Body of pancreas (tissue), 4 donors: ENCODE measurements at regions not wholly inside any gene's neighbourhood (a gene's known extent, or its start where the extent isn't known, plus 50 kb on each side); places are given as distances from the start of the nearest gene placed in this dataset.

Experiments used
- ATAC-seq: fragments of 150-250 bp; one replicate; pipeline ENCODE4 v1.9.1; 2016
- DNase-seq, 4 donors: peaks; one replicate each; pipeline ENCODE4 v3.0.0-alpha.2; 2019
- H3K27ac ChIP-seq, 4 donors: fragments of 200-600 bp; sonication (generic); 1 replicate in 3 of 4; 2 replicates in 1 of 4; pipeline versions ENCODE4 v1.5.1 to v1.6.1; 2016 to 2019; ENCODE audit warnings: mild to moderate bottlenecking in 1 of 4, mixed read lengths in 1 of 4, moderate library complexity in 1 of 4
- H3K27me3 ChIP-seq, 2 donors: fragments of 200-600 bp; sonication (generic); one replicate each; pipeline ENCODE4 v1.6.0; 2016; ENCODE audit warnings: mild to moderate bottlenecking in 1 of 2
- H3K36me3 ChIP-seq, 2 donors: fragments of 200-600 bp; sonication (generic); replicated peaks in 1 of 2; 2 replicates each; pipeline ENCODE4 v1.5.1; 2016; ENCODE audit warnings: low read depth in 2 of 2; ENCODE audit not compliant: insufficient read depth in 1 of 2
- H3K4me1 ChIP-seq: fragments of 200-600 bp; sonication (generic); one replicate; pipeline ENCODE4 v1.6.0; 2016
- H3K4me3 ChIP-seq, 2 donors: fragments of 200-600 bp; sonication (generic); 1 replicate in 1 of 2; 2 replicates in 1 of 2; pipeline ENCODE4 v1.5.1; 2016 to 2019
- H3K9me3 ChIP-seq, 3 donors: fragments of 200-600 bp; sonication (generic); 1 replicate in 2 of 3; 2 replicates in 1 of 3; pipeline ENCODE4 v1.5.1; 2016
- POLR2A ChIP-seq, 3 donors: fragments of 450-650 bp; IDR thresholded peaks; one replicate each; pipeline ENCODE4 v1.6.1; 2016; ENCODE audit warnings: antibody characterized with exemption in 3 of 3, mild to moderate bottlenecking in 2 of 3
- WGBS, 2 donors: methylation state at CpG; one replicate each; pipeline ENCODE4 v1.1.5; 2017; 5-methylcytosine and 5-hydroxymethylcytosine counted together
- intact Hi-C: fragments of 100-400 bp; cut with DNase I; formaldehyde crosslinking; loops from one replicate; pipeline ENCODE4 v1.15.1; 2023
- TF ChIP-seq, protein P1 (sequence below), 7 experiments: fragments of 450-650 bp in 4 of 7; fragments of 200-600 bp in 3 of 7; sonication (generic) in 3 of 7; IDR thresholded peaks; one replicate each; pipeline ENCODE4 v1.5.1; 2016 to 2019; ENCODE audit warnings: antibody characterized with exemption in 7 of 7

DNA sequence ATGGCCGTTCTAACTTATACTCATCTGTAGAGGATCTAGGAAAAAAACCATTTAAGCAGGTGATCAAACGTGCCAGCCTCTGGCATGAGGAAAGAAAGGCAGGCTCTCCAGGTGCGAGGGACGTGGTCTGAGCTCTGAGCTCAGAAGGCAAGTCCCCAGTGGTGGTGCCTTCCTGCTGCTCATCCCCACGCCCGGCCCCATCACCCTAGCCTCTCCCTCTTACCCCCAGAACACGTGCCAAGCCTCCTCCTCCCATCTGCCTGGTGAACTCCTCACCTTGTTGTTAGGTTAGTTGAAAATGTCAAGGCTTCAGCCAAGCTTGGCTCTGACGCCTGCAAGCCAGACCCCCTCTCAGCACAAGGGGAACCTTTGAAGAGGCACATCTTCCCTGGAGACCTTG lies 571.2 kb upstream of the MKI67 start:
- no peak overlapping the region for H3K27ac ChIP-seq
- no peaks in the 10 kb centered on the region for H3K9me3 ChIP-seq
- ATAC-seq (no peak), DNase-seq (no peak)
- intact Hi-C loops: no loop called here
- H3K4me1 ChIP-seq: no peaks in the 10 kb centered on the region
- no peak overlapping the region for H3K4me3 ChIP-seq
- no peaks in the 10 kb centered on the region for H3K36me3 ChIP-seq
- WGBS, 2 donors: 48 to 50% methylated on average over 8 of the region's 8 CpGs
- TF ChIP-seq POLR2A (IDR thresholded peaks at IDR 0.05): no peak
- TF ChIP-seq, protein P1, sequence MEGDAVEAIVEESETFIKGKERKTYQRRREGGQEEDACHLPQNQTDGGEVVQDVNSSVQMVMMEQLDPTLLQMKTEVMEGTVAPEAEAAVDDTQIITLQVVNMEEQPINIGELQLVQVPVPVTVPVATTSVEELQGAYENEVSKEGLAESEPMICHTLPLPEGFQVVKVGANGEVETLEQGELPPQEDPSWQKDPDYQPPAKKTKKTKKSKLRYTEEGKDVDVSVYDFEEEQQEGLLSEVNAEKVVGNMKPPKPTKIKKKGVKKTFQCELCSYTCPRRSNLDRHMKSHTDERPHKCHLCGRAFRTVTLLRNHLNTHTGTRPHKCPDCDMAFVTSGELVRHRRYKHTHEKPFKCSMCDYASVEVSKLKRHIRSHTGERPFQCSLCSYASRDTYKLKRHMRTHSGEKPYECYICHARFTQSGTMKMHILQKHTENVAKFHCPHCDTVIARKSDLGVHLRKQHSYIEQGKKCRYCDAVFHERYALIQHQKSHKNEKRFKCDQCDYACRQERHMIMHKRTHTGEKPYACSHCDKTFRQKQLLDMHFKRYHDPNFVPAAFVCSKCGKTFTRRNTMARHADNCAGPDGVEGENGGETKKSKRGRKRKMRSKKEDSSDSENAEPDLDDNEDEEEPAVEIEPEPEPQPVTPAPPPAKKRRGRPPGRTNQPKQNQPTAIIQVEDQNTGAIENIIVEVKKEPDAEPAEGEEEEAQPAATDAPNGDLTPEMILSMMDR (IDR thresholded peaks at IDR 0.05): no peak
- no peaks in the 10 kb centered on the region for H3K27me3 ChIP-seq

DNA sequence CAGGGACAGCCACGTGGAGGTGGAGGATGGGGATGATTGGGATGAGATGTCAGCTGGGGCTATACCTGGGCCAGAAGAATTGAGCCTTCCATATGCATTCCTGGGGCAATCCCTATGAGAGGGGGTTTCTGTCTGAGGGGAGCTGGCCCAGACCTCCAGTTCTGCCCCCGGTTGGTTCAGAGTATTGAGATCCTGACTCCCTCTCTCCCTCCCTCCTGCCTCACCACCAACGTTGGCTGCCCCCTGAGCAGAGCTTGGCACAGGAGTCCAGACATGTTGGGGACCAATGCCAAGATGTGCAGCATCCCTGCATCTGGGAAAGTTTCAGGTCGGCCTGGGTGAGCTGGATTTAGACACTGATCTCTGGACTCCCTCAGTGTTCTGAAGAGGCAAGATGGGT lies 575.2 kb upstream of the MKI67 start:
- H3K27ac ChIP-seq: no peak overlapping the region
- no peak for ATAC-seq
- no peaks in the 10 kb centered on the region for H3K36me3 ChIP-seq
- no peak for DNase-seq
- 27 to 38% methylated on average over 4 of the region's 4 CpGs for WGBS, 2 donors
- H3K4me1 ChIP-seq: no peaks in the 10 kb centered on the region
- no peaks in the 10 kb centered on the region for H3K9me3 ChIP-seq
- no peaks in the 10 kb centered on the region for H3K27me3 ChIP-seq
- TF ChIP-seq, protein P1 (IDR thresholded peaks at IDR 0.05): no peak
- no peak for TF ChIP-seq POLR2A (IDR thresholded peaks at IDR 0.05)
- intact Hi-C loops: no loop called here
- no peak overlapping the region for H3K4me3 ChIP-seq

DNA sequence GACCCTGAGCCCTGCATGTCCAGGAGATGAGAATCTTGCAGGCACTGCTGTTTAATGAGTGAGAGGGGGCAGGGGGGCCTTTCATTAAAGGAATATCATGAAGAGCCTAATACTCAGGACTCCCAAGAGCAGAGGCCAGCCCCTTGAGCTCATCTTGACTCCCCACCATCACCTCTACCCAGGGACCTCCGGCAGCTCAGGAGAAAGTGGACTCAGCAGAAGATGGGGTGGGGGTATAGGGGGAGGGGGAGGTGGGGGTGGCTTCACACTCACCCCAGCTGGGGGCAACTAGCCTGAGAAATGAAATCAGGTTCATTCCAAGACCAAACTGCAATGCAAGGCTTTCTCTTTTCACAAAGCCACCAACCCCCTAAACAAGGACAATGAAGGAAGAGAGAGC lies 575.6 kb upstream of the MKI67 start:
- H3K27ac ChIP-seq: no peak overlapping the region
- no peaks in the 10 kb centered on the region for H3K4me1 ChIP-seq
- no peaks in the 10 kb centered on the region for H3K27me3 ChIP-seq
- H3K9me3 ChIP-seq: no peaks in the 10 kb centered on the region
- no peak for TF ChIP-seq POLR2A (IDR thresholded peaks at IDR 0.05)
- TF ChIP-seq, protein P1 (IDR thresholded peaks at IDR 0.05): no peak
- intact Hi-C loops: no loop called here
- ATAC-seq (no peak), DNase-seq (no peak)
- 73 to 89% methylated on average over 1 of the region's 1 CpG for WGBS, 2 donors
- H3K36me3 ChIP-seq: no peaks in the 10 kb centered on the region
- no peak overlapping the region for H3K4me3 ChIP-seq

DNA sequence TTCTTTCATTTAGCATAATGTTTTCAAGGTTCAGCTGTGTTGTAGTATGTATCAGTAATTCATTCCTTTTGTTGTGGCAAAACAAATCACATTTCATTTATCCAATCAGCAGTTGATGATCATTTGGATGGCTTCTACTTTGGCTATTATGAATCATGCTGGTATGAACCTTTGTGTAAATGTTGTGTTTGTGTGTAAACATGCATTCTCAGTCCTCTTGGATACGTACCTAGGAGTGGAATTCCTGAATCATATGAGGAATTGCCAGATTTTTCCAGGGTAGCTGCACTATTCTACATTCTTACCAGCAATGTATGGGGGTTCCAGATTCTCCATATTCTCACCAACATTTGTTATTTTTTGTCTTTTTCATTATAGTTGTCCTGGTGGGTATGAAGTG lies 578.5 kb upstream of the MKI67 start:
- DNase-seq (no peak), ATAC-seq (no peak)
- Histone ChIP-seq H3K4me3 (no peak overlapping the region), H3K4me1 (no peaks in the 10 kb centered on the region), H3K27me3 (no peaks in the 10 kb centered on the region), H3K9me3 (no peaks in the 10 kb centered on the region), H3K36me3 (no peaks in the 10 kb centered on the region), H3K27ac (no peak overlapping the region)
- intact Hi-C loops: no loop called here
- 31 to 48% methylated on average over 1 of the region's 1 CpG for whole genome bisulfite sequencing, 2 donors
- no peak for TF ChIP-seq POLR2A (IDR thresholded peaks at IDR 0.05)
- TF ChIP-seq, protein P1 (IDR thresholded peaks at IDR 0.05): no peak

DNA sequence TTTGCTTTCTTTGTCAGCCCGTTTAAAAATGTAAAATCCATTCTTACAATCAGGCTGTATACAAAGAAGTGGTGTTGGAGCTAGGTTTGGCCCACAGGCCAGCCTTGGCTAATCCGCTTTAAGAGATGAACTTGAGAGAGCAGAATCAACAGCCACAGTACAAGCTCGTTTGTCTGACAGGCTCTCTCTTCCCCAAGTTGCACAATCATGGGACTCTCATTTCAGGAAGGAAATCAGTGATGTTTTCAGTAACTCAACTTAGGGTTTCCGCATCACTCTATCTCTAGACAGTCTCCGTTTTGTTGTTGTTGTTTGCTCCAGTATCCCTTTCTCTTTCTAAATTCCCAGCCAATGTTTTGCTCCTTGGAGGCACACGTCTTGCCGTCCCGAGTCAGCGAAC lies 582.0 kb upstream of the MKI67 start:
- WGBS, 2 donors: 65 to 71% methylated on average over 9 of the region's 9 CpGs
- ATAC-seq (no peak), DNase-seq (no peak)
- H3K27ac ChIP-seq: no peak overlapping the region
- no peaks in the 10 kb centered on the region for H3K27me3 ChIP-seq
- no peaks in the 10 kb centered on the region for H3K9me3 ChIP-seq
- no peak overlapping the region for H3K4me3 ChIP-seq
- H3K4me1 ChIP-seq: no peaks in the 10 kb centered on the region
- intact Hi-C loops: no loop called here
- H3K36me3 ChIP-seq: no peaks in the 10 kb centered on the region
- TF ChIP-seq, protein P1 (IDR thresholded peaks at IDR 0.05): no peak
- no peak for TF ChIP-seq POLR2A (IDR thresholded peaks at IDR 0.05)
